AG04450 (cell line): ENCODE measurements at regions not wholly inside any gene's neighbourhood (a gene's known extent, or its start where the extent isn't known, plus 50 kb on each side); places are given as distances from the start of the nearest gene placed in this dataset.

ENCODE experiments used
- CTCF ChIA-PET: fragments of 300-600, 350-600 bp; formaldehyde crosslinking; extraction: SDS; loops from one replicate; lab custom pipeline; 2022; ENCODE audit warnings: antibody characterized with exemption, inconsistent platforms; lab: Charles Lee
- POLR2A ChIA-PET: fragments of 350-600 bp; formaldehyde crosslinking; extraction: SDS; loops from one replicate; lab custom pipeline; 2021; ENCODE audit warnings: antibody characterized with exemption, inconsistent platforms; lab: Yijun Ruan, JAX
- DNase-seq: peaks from one replicate; pipeline ENCODE4 v3.0.0-alpha.2; 2011; ENCODE audit warnings: low read depth, low spot score
- H3K27ac ChIP-seq: one replicate; pipeline ENCODE4 v1.5.1; 2012; ENCODE audit warnings: low read depth, low read length, control low read depth
- H3K27me3 ChIP-seq: one replicate; pipeline ENCODE4 v1.6.0; 2012; ENCODE audit warnings: low read length; ENCODE audit not compliant: control insufficient read depth, insufficient read depth
- H3K4me3 ChIP-seq: 2 replicates; pipeline ENCODE4 v1.5.1; 2011; ENCODE audit warnings: mild to moderate bottlenecking, low read depth, low read length, control low read depth
- H3K9me3 ChIP-seq: 2 replicates; pipeline ENCODE4 v1.5.1; 2012; ENCODE audit warnings: low read length; ENCODE audit not compliant: control insufficient read depth, insufficient read depth
- CTCF ChIP-seq: IDR thresholded peaks from 2 replicates; pipeline ENCODE4 v1.5.1; 2011; ENCODE audit warnings: low read depth, low read length, control low read depth, inconsistent platforms

GRCh38 chr2:226017537-226017936 is 618.0 kb downstream of the NYAP2 start:
- no peak for TF ChIP-seq CTCF
- Histone ChIP-seq H3K27me3 (no peaks in the 10 kb centered on the region), H3K9me3 (peaks cover 7% of the 10 kb centered on the region), H3K27ac (no peak overlapping the region), H3K4me3 (no peak overlapping the region)
- ChIA-PET CTCF (no interaction called here), POLR2A (no interaction called here)
- DNase-seq, result no peak

- CTCF ChIA-PET, result no interaction called here
Observed at GRCh38 chr2:226017107-226017506, 617.6 kb downstream of the NYAP2 start.

GRCh38 chr2:226011716-226012450 is 612.4 kb downstream of the NYAP2 start:
- H3K9me3 ChIP-seq, result no peaks in the 10 kb centered on the region
- no peaks in the 10 kb centered on the region for H3K27me3 ChIP-seq
- H3K4me3 ChIP-seq, result no peak overlapping the region
- POLR2A ChIA-PET, result no interaction called here
- CTCF ChIA-PET, result no interaction called here
- H3K27ac ChIP-seq, result no peak overlapping the region
- no peak for DNase-seq
- no peak for TF ChIP-seq CTCF

More at GRCh38 chr2:226017107-226017506, 617.6 kb downstream of the NYAP2 start:
- Histone ChIP-seq H3K27ac (no peak overlapping the region), H3K27me3 (no peaks in the 10 kb centered on the region), H3K9me3 (peaks cover 7% of the 10 kb centered on the region), H3K4me3 (no peak overlapping the region)
- POLR2A ChIA-PET, result no interaction called here
- DNase-seq, result no peak
- no peak for TF ChIP-seq CTCF

- ChIA-PET CTCF (no interaction called here), POLR2A (interaction anchor here (0.6 kb wide), 1 partner anchor 796 kb away, joined by 3 read pairs; no protein-coding TSS in a partner anchor)
- TF ChIP-seq CTCF, result no peak
- Histone ChIP-seq H3K27ac (no peak overlapping the region), H3K27me3 (no peaks in the 10 kb centered on the region), H3K9me3 (no peaks in the 10 kb centered on the region), H3K4me3 (no peak overlapping the region)
- no peak for DNase-seq
Observed at GRCh38 chr2:226002438-226002837, 602.9 kb downstream of the NYAP2 start.

GRCh38 chr2:226001716-226002115 is 602.2 kb downstream of the NYAP2 start:
- H3K9me3 ChIP-seq, result no peaks in the 10 kb centered on the region
- no peak overlapping the region for H3K27ac ChIP-seq
- POLR2A ChIA-PET, result interaction anchor here (0.6 kb wide), 1 partner anchor 797 kb away, joined by 3 read pairs; no protein-coding TSS in a partner anchor
- no peak overlapping the region for H3K4me3 ChIP-seq
- TF ChIP-seq CTCF, result no peak
- no peak for DNase-seq
- H3K27me3 ChIP-seq, result no peaks in the 10 kb centered on the region
- CTCF ChIA-PET, result no interaction called here
